ENCODE measurements at regions not wholly inside any gene's neighbourhood (a gene's known extent, or its start where the extent isn't known, plus 50 kb on each side); places are given as distances from the start of the nearest gene placed in this dataset.

DNA sequence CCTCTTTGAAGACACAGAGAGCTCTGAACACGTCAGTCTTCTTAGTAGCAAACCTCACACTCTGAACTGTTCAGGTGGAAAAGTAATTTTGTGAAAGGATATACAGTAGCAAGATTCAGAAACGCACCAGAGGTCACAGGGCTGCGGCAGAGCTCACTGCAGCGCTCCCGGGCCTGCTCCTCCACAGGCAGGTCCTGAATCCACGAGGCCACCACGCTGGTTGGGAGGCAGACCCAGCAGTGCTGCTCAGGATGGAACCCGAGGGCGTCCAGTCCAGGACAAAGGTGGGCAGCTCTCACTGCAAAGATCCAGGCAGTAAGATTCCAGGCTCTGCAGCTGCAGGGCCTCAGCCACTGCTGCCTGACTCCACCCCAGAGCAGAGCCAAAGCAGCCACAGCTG is 576.2 kb upstream of the SALL3 start:
- no peaks in the 10 kb centered on the region for H3K4me1 ChIP-seq (ENCODE audit: low read depth, poor library complexity, severe bottlenecking)
- H3K4me2 ChIP-seq: no peak overlapping the region
- TF ChIP-seq, protein P1, sequence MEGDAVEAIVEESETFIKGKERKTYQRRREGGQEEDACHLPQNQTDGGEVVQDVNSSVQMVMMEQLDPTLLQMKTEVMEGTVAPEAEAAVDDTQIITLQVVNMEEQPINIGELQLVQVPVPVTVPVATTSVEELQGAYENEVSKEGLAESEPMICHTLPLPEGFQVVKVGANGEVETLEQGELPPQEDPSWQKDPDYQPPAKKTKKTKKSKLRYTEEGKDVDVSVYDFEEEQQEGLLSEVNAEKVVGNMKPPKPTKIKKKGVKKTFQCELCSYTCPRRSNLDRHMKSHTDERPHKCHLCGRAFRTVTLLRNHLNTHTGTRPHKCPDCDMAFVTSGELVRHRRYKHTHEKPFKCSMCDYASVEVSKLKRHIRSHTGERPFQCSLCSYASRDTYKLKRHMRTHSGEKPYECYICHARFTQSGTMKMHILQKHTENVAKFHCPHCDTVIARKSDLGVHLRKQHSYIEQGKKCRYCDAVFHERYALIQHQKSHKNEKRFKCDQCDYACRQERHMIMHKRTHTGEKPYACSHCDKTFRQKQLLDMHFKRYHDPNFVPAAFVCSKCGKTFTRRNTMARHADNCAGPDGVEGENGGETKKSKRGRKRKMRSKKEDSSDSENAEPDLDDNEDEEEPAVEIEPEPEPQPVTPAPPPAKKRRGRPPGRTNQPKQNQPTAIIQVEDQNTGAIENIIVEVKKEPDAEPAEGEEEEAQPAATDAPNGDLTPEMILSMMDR (conservative IDR thresholded peaks at IDR 0.05; ENCODE audit: low read depth, low read length): no peak
- no peaks in the 10 kb centered on the region for H3K27me3 ChIP-seq (ENCODE audit: insufficient read depth, low read depth)
- H3K9ac ChIP-seq: no peak overlapping the region
- H3K79me2 ChIP-seq (ENCODE audit: insufficient read depth, low read depth): no peaks in the 10 kb centered on the region
- H2AFZ ChIP-seq (ENCODE audit: low read depth): no peak overlapping the region
- no peaks in the 10 kb centered on the region for H3K36me3 ChIP-seq (ENCODE audit: insufficient read depth)
- H3K4me3 ChIP-seq (IDR thresholded peaks at IDR 0.05; ENCODE audit: insufficient read depth, low read depth, low read length): no peak overlapping the region
- H3K27ac ChIP-seq: no peak overlapping the region
- H4K20me1 ChIP-seq (ENCODE audit: insufficient read depth): no peaks in the 10 kb centered on the region

DNA sequence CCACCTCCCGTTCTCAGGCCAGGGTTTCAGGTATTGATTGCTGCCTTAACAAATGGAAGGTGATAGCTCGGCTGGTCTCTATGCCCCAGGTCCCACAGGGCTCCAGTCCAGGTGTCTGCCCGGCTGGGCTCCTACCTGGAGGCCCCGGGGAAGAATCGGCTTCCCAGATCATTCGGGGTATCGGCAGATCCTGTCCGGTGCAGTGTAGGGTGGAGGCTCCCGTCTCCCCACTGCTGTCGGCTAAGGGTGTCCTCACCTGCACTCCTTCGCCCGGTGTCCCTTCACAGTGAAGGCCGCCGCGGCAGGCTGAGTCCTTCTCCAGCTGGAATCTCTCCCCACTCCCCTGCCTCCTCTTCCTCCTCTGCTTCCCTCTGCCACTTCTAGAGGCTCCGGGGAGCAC is 573.9 kb upstream of the SALL3 start:
- Histone ChIP-seq H3K79me2 (ENCODE audit: insufficient read depth, low read depth) (no peaks in the 10 kb centered on the region), H3K27ac (no peak overlapping the region), H3K27me3 (ENCODE audit: insufficient read depth, low read depth) (no peaks in the 10 kb centered on the region), H3K9ac (no peak overlapping the region), H3K36me3 (ENCODE audit: insufficient read depth) (no peaks in the 10 kb centered on the region), H3K4me2 (no peak overlapping the region), H4K20me1 (ENCODE audit: insufficient read depth) (no peaks in the 10 kb centered on the region), H2AFZ (ENCODE audit: low read depth) (no peak overlapping the region), H3K4me1 (ENCODE audit: low read depth, poor library complexity, severe bottlenecking) (no peaks in the 10 kb centered on the region), H3K4me3 (IDR thresholded peaks at IDR 0.05; ENCODE audit: insufficient read depth, low read depth, low read length) (no peak overlapping the region)
- TF ChIP-seq, protein P1 (conservative IDR thresholded peaks at IDR 0.05; ENCODE audit: low read depth, low read length): no peak

DNA sequence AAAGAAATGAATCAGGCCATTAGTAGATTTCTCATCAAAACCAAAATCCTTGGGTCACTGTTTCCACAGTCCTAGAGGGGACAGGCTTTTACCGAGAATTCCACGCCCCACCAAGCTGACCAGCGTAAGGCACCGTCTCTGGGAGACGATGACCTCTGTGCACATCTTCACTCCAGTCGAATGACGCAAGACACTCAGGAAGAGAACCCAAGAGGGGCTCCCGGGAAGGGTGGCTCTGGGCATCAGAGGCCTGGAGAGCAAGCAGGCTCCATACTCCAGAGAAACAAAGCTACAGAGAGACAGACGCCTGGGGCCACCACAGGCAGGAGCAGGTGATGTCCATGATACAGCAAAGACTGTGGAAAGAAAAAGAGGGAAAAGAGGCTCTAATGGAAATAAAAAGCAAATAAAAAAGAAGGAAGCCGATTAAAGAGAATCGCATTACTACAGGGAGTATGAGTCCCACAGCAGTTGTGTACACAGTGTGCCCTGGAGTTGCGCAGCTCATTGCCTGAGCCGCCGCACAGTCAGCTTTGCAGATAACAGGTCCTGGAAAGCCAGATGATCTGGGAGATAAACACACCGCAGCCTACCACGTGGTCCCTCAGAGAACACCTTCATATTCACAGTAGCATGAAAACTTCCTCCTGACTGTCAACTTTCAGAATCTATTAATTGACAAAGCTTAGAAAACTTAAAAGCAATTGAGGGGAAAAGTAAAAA is 572.7 kb upstream of the SALL3 start:
- H3K27ac ChIP-seq: no peak overlapping the region
- H3K4me1 ChIP-seq (ENCODE audit: low read depth, poor library complexity, severe bottlenecking): no peaks in the 10 kb centered on the region
- H3K79me2 ChIP-seq (ENCODE audit: insufficient read depth, low read depth): no peaks in the 10 kb centered on the region
- TF ChIP-seq, protein P1 (conservative IDR thresholded peaks at IDR 0.05; ENCODE audit: low read depth, low read length): no peak
- H3K4me3 ChIP-seq (IDR thresholded peaks at IDR 0.05; ENCODE audit: insufficient read depth, low read depth, low read length): no peak overlapping the region
- no peaks in the 10 kb centered on the region for H3K27me3 ChIP-seq (ENCODE audit: insufficient read depth, low read depth)
- no peak overlapping the region for H3K9ac ChIP-seq
- no peak overlapping the region for H2AFZ ChIP-seq (ENCODE audit: low read depth)
- no peaks in the 10 kb centered on the region for H4K20me1 ChIP-seq (ENCODE audit: insufficient read depth)
- H3K36me3 ChIP-seq (ENCODE audit: insufficient read depth): no peaks in the 10 kb centered on the region
- no peak overlapping the region for H3K4me2 ChIP-seq

DNA sequence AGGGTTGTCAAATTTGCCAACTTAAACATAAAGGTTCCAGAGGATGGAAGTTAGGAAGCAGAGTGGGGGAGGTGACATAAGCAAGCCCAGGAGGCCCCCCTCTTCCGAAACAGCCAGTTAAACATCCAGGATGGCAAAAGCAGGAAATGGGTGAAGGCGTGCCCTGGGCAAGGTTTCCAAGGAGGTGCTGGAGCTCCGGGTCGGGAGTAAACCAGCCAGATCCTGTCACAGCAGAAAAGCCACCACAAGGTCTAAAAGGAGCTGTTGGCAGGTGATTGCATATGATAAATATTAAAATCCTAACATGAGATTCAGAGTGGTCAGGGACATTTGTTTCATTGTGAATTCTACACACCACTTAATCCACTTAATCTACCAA is 572.2 kb upstream of the SALL3 start:
- no peaks in the 10 kb centered on the region for H4K20me1 ChIP-seq (ENCODE audit: insufficient read depth)
- H3K79me2 ChIP-seq (ENCODE audit: insufficient read depth, low read depth): no peaks in the 10 kb centered on the region
- no peak overlapping the region for H3K9ac ChIP-seq
- no peak overlapping the region for H3K4me2 ChIP-seq
- H3K27me3 ChIP-seq (ENCODE audit: insufficient read depth, low read depth): no peaks in the 10 kb centered on the region
- no peaks in the 10 kb centered on the region for H3K36me3 ChIP-seq (ENCODE audit: insufficient read depth)
- H3K4me3 ChIP-seq (IDR thresholded peaks at IDR 0.05; ENCODE audit: insufficient read depth, low read depth, low read length): no peak overlapping the region
- TF ChIP-seq, protein P1 (conservative IDR thresholded peaks at IDR 0.05; ENCODE audit: low read depth, low read length): no peak
- no peaks in the 10 kb centered on the region for H3K4me1 ChIP-seq (ENCODE audit: low read depth, poor library complexity, severe bottlenecking)
- H3K27ac ChIP-seq: no peak overlapping the region
- H2AFZ ChIP-seq (ENCODE audit: low read depth): no peak overlapping the region

All from KMS-11 (cell line).